Fibroblast of skin of right biceps (primary cell): ENCODE measurements at regions not wholly inside any gene's neighbourhood (a gene's known extent, or its start where the extent isn't known, plus 50 kb on each side); places are given as distances from the start of the nearest gene placed in this dataset.

Experiments used
- DNase-seq: peaks from one replicate; pipeline ENCODE4 v3.0.0-alpha.2; 2013

GRCh38 chr1:106836708-106837107 lies 219.8 kb upstream of the PRMT6 start:
- no peak for DNase-seq

GRCh38 chr1:106843518-106843917 lies 213.0 kb upstream of the PRMT6 start:
- DNase-seq, result no peak

DNA sequence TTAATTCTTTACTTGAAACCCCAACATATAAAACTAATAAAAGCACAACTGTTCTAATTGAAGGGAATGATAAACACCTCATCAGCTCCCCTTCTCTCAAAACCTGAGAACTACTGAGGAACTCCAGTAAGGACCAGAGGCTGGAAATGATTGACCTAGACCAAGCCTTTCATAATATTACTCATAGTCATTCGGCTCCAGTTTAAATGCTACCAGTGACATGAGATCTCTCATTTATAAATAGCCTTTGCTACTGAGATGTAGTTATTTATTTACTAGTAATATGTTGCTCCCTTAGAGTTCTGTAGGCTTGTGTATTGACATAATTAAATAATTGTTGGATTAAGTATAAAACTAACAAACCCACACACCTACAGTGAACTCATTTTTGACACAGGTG lies 209.8 kb upstream of the PRMT6 start:
- DNase-seq, result no peak

- DNase-seq, result no peak
These were observed 195.4 kb upstream of the PRMT6 start for GRCh38 chr1:106861110-106861509.

- DNase-seq, result no peak
These were observed 187.6 kb upstream of the PRMT6 start for GRCh38 chr1:106868828-106869227.

GRCh38 chr1:106875622-106876021 lies 180.9 kb upstream of the PRMT6 start:
- no peak for DNase-seq

DNA sequence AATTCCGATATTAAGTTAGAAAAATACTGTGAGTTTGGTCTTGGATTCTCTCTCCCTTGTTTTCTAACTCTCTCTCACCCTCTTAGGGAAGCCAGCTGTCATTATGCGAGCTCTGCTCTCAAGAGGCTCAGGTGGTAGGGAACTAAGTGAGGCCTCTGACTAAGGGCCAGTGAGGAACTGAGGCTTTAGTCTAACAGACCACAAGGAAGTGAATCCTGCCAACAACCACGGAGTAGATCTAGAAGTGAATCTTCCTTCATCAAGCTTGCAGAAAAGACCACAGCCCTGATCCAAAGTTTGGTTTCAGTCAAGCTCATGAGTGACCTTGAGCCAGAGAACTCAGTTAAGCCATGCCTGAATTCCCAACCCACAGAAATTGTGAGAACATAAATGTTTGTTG lies 180.1 kb upstream of the PRMT6 start:
- peak; percentile 12 for DNase-seq

GRCh38 chr1:106879538-106879937 lies 176.9 kb upstream of the PRMT6 start:
- DNase-seq, result no peak

GRCh38 chr1:106880226-106880625 lies 176.2 kb upstream of the PRMT6 start:
- DNase-seq, result no peak

DNA sequence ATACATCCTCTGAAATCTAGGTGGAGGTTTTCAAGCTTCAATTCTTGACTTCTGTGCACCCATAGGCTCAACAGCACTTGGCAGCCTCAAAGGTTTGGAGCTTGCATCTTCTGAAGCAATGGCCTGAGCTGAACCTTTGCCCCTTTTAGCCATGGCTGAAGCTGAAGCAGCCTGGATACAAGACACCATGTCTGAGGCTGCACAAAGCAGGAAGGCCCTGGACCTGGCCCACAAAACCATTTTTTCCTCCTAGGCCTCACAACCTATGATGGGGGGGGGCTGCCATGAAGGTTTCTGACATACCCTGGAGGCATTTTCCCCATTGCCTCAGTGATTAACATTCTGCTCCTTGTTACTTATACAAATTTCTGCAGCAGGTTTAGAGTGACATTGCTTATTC lies 173.3 kb upstream of the PRMT6 start:
- no peak for DNase-seq

- no peak for DNase-seq
These were observed 167.4 kb upstream of the PRMT6 start for GRCh38 chr1:106889059-106889458.

GRCh38 chr1:106889583-106889982 lies 166.9 kb upstream of the PRMT6 start:
- no peak for DNase-seq

- no peak for DNase-seq
These were observed 158.5 kb upstream of the PRMT6 start for GRCh38 chr1:106897976-106898375.

- DNase-seq, result no peak
These were observed 156.8 kb upstream of the PRMT6 start for GRCh38 chr1:106899644-106900043.

DNA sequence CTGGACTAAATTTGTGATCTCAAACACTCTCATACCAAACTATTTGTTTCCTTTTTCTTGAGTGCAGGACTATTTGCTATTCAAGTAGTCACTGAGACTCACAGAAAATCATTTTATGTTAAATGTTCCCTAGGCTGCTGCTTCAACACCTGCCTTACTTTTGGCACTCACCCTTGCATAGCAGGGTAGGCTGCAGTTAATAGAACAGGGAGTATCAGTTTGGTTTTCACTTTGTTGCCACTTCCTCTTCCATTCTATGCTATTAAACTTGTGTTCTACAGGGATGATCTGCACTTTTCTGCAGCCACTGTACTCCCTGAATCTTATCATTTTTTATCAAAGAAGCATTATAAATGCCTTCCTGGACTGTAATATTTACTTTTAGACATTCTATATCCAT lies 148.7 kb upstream of the PRMT6 start:
- DNase-seq, result no peak

DNA sequence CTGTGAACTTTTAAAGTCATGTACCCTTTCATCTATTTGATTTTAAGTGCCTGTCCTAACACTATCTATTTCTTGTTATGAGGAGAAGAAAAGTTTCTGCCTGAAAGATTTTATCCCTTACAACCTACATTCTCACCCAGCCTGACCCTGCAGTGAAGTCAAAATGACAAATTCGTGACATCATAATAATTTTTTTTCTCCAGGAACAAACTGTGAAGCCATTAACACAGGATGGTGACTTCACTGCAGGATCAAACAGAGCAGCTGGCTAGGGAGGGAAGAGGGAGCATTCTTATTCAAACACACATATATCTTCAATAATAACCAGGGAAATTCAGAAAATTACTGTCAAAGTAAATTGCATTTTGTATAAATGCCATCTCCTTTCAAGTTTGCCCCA lies 147.8 kb upstream of the PRMT6 start:
- DNase-seq, result no peak

DNA sequence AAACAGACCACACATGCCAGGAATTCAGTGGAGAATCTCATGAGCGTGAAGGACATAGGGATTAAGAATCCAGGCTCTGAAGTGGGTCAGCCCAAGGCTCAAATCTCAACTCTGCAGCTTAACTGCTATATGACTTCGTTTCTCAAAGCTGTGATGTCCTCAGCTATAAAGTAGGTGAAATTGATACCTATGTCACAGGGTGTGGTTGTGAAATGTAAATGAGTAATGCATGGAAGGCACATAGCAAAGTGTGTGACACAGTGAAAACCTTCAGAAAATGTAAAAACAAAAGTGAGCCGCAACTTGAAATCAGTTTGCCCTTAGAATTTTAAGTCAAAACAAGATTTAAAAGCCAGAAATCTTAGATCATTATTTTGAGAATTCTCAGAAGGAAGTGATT lies 145.7 kb upstream of the PRMT6 start:
- peak; percentile 28 for DNase-seq

DNA sequence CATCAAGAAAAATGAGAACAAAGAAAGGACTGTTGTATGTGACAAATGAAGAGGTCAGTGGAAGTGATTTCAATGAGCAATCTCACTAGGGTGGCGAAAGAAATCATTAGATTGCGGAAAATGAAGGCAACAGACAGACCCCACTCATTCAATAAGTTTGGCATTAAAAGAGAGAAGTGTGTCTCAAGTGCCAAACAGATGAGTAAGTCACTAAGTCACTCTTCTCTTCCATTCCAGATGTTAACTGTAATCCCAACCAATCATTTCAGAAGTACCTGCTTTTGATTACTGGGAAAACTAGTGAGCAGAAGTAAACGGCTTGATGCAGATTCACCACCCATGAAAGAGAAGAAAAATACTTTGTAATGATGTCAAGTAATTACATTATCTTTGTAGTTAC lies 144.3 kb upstream of the PRMT6 start:
- DNase-seq, result peak; percentile 58

DNA sequence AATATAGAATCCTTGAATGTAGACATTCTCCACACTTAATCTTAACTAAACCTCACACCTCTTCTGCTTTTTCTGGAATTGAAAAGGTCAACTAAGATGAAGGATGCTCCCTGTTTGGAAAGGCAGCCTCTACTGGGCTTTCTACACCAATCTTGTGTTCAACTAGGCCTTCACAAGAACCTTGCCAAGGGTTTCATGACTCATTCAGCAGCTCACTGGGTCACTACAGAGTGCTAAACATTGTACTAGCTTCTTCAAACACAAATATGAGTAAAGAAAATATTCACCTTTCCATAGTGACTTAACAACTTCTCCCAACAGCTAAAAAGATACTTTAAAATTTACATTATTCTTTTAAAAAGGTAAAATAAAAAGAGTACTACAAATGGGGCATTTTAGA lies 135.3 kb upstream of the PRMT6 start:
- peak; percentile 35 for DNase-seq

- DNase-seq, result peak; percentile 89
These were observed 132.1 kb upstream of the PRMT6 start for GRCh38 chr1:106924360-106924759.

DNA sequence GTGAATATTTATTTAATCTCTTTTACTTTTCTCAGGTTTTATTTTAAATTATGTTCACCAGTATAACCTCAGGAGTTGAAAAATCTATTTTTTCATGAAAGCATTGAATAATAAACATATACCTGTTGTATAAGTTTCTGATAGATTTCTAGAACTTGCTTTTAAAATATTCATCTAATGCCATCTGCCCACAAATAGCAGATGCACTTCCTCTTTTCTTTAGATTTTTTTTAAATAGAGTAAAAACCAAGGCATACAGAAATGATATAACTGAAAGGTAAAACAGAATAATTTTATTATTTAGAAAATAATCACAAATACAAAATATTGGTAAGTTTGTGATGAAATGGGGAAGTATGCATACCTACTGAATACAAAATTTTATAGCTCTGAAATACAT lies 130.7 kb upstream of the PRMT6 start:
- DNase-seq, result no peak

- DNase-seq, result peak; percentile 60
These were observed 129.5 kb upstream of the PRMT6 start for GRCh38 chr1:106926803-106927582.

DNA sequence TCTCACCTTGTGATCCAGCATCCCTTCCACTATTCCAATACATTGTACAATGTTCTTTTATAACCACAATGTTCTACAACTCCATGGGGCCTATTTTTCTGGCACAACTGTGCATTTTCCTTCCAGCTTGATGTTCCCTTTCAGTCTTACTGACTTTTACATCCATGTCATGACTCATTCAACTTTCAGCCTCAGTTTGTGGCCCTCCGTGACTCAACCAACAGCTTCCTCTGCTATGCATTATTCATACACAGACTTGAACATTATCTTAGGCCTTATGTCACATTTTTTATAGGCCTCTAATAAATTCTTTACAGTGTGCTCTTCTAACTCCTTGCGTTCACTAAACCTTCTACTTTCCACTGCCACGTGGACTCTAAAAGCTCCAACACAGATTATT lies 119.4 kb upstream of the PRMT6 start:
- peak; percentile 98 for DNase-seq

- no peak for DNase-seq
These were observed 111.8 kb upstream of the PRMT6 start for GRCh38 chr1:106944721-106945120.

- peak; percentile 66 for DNase-seq
These were observed 103.7 kb upstream of the PRMT6 start for GRCh38 chr1:106952776-106953175.
